WERI-Rb-1 (cell line): ENCODE measurements at regions not wholly inside any gene's neighbourhood (a gene's known extent, or its start where the extent isn't known, plus 50 kb on each side); places are given as distances from the start of the nearest gene placed in this dataset.
"Not testable (repeated sequence)": the region's sequence is repeated elsewhere in the genome, so short reads cannot be mapped to it uniquely, and the experiment has no call there.

Source experiments
- DNase-seq: peaks from one replicate; pipeline ENCODE4 v3.0.0-alpha.2; 2020
- H3K27ac ChIP-seq: fragments of 250-450 bp; sonication (Bioruptor Pico); 2 replicates; pipeline ENCODE4 v1.5.1; 2020; ENCODE audit warnings: mild to moderate bottlenecking, moderate library complexity
- H3K27me3 ChIP-seq: fragments of 250-450 bp; sonication (Bioruptor Pico); 2 replicates; pipeline ENCODE4 v1.5.1; 2021; ENCODE audit warnings: mild to moderate bottlenecking, low read depth, moderate library complexity; ENCODE audit not compliant: insufficient read depth, severe bottlenecking
- H3K36me3 ChIP-seq: fragments of 250-450 bp; sonication (Bioruptor Pico); 2 replicates; pipeline ENCODE4 v1.5.1; 2020; ENCODE audit warnings: mild to moderate bottlenecking, moderate library complexity
- H3K4me3 ChIP-seq: 2 replicates; pipeline ENCODE4 v1.5.1; 2011; ENCODE audit warnings: low read depth, mild to moderate bottlenecking, control low read depth, low read length
- H3K9me3 ChIP-seq: fragments of 250-450 bp; sonication (Bioruptor Pico); 2 replicates; pipeline ENCODE4 v1.5.1; 2021; ENCODE audit warnings: mild to moderate bottlenecking, moderate library complexity; ENCODE audit not compliant: severe bottlenecking
- CTCF ChIP-seq: IDR thresholded peaks from 2 replicates; pipeline ENCODE4 v1.5.1; 2011; ENCODE audit warnings: low read depth, mild to moderate bottlenecking, control low read depth, inconsistent platforms, low read length

- no peaks in the 10 kb centered on the region for H3K36me3 ChIP-seq
- no peaks in the 10 kb centered on the region for H3K9me3 ChIP-seq
- H3K4me3 ChIP-seq: no peak overlapping the region
- TF ChIP-seq CTCF: no peak
- no peak for DNase-seq
- no peaks in the 10 kb centered on the region for H3K27me3 ChIP-seq
- H3K27ac ChIP-seq: no peak overlapping the region
These were observed 290.6 kb upstream of the GRID2 start for GRCh38 chr4:92012899-92013867.

- DNase-seq: no peak
- TF ChIP-seq CTCF: no peak
- Histone ChIP-seq H3K36me3 (no peaks in the 10 kb centered on the region), H3K4me3 (no peak overlapping the region), H3K27me3 (no peaks in the 10 kb centered on the region), H3K9me3 (no peaks in the 10 kb centered on the region), H3K27ac (no peak overlapping the region)
These were observed 289.7 kb upstream of the GRID2 start for GRCh38 chr4:92014067-92014466.

DNA sequence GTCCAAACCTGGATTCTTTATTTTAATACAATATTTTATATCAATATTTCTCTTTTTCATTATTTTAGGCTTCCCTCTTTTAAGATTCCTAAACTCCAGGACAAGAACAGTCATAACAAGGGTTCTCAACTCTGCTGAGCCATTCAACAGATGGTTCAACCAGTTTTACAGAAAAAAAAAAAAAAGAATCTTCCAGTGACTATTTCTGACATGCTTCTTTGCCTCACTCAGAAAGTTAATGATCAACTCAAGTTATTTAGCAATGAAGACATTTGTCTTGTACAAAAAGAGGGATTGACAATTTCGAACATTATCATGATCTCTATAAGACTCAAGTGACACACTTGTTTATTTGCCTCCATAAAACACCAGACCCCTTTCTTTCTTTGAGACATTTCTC, 282.6 kb upstream of the GRID2 start:
- H3K27me3 ChIP-seq: no peaks in the 10 kb centered on the region
- H3K36me3 ChIP-seq: no peaks in the 10 kb centered on the region
- H3K4me3 ChIP-seq: no peak overlapping the region
- TF ChIP-seq CTCF: no peak
- DNase-seq: no peak
- no peak overlapping the region for H3K27ac ChIP-seq
- no peaks in the 10 kb centered on the region for H3K9me3 ChIP-seq

- no peak for TF ChIP-seq CTCF
- H3K36me3 ChIP-seq: no peaks in the 10 kb centered on the region
- no peak overlapping the region for H3K4me3 ChIP-seq
- no peak for DNase-seq
- no peaks in the 10 kb centered on the region for H3K9me3 ChIP-seq
- H3K27me3 ChIP-seq: no peaks in the 10 kb centered on the region
- no peak overlapping the region for H3K27ac ChIP-seq
These were observed 282.0 kb upstream of the GRID2 start for GRCh38 chr4:92021788-92022187.

- H3K27ac ChIP-seq, H3K4me3 ChIP-seq, H3K36me3 ChIP-seq, DNase-seq, H3K9me3 ChIP-seq, H3K27me3 ChIP-seq: not testable (repeated sequence)
These were observed 274.9 kb upstream of the GRID2 start for GRCh38 chr4:92028830-92029229.

- DNase-seq: no peak
- H3K36me3 ChIP-seq: no peaks in the 10 kb centered on the region
- H3K9me3 ChIP-seq: peaks cover 3% of the 10 kb centered on the region
- no peak overlapping the region for H3K27ac ChIP-seq
- H3K4me3 ChIP-seq: no peak overlapping the region
- TF ChIP-seq CTCF: no peak
- H3K27me3 ChIP-seq: no peaks in the 10 kb centered on the region
These were observed 271.9 kb upstream of the GRID2 start for GRCh38 chr4:92031825-92032224.
